ENCODE measurements at regions not wholly inside any gene's neighbourhood (a gene's known extent, or its start where the extent isn't known, plus 50 kb on each side); places are given as distances from the start of the nearest gene placed in this dataset.
A peak's percentile ranks its signal among the peaks of the same experiment; 100 is the strongest.
"Not testable (repeated sequence)": the region's sequence is repeated elsewhere in the genome, so short reads cannot be mapped to it uniquely, and the experiment has no call there.

DNA sequence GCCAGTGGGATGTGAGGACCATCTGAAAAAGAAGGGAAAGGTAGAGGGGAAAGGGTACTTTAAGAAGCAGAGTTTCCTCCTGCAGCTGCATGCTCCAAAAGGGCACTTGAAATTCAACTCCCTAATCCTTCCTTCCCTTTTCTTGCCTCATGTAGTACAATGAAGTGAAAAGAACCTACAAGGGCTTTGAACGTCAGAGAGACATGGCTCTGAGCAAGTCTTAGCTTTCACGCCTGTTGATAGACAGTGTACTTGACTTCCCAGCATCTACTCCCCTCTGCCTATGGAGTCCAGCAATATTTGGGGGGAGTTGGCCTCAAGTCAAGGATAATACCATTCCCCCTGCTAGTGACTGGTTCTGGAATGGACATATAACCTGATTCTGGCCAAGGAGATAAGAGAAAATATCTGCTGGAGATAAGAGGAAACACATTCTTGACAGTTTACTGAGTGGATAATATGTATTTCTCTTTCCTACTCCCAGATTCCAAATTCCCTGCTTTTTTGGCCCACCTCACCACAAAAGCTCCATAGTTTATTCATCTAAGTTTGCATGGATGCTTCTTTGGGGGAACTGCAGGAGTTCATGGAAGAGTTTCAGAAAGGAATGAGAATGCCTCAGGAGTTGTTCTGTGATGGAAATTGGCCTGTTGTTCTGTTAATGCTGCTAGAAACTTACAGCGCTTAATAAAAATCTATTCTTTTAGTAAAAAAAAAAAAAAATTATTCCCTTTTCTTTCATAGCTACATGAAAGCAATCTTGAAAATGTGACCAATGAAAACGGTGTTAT, 193.0 kb upstream of the TPM1 start:
- DNase-seq: no peak

GRCh38 chr15:62850318-62850717, 192.2 kb upstream of the TPM1 start:
- DNase-seq: no peak

GRCh38 chr15:62850791-62851291, 191.7 kb upstream of the TPM1 start:
- DNase-seq: no peak

DNA sequence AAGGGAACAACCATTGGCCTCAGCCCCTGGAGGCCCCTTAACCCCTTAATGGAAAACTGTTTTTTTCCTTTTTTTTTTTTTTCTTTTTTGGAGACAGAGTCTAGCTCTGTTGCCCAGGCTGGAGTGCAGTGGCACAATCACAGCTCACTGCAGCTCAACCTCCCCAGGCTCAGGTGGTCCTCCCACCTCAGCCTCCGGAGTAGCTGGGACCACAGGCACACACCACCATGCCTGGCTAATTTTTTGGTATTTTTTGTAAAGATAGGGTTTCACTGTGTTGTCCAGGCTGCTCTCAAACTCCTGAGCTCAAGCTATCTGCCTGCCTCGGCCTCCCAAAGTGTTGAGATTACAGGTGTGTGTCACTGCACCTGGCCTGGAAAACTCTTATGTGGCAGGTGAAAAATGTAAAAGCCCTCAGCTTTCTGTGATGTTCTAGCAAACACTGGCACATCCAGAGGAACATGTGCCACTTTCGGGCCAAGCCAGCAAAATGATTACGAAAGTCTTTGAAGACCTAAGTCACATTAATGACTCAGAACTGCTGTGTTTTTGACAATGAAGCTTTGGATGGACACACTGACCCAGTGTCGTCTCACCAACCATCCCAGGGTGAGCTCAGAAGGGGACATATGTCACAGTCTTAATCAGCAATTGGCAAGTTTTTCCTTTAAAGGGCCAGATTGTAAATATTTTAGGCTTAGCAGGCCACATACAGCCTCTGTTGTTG, 189.3 kb upstream of the TPM1 start:
- no peak for DNase-seq

- DNase-seq: no peak
These were observed 188.7 kb upstream of the TPM1 start for GRCh38 chr15:62853841-62854225.

GRCh38 chr15:62854420-62855084, 188.0 kb upstream of the TPM1 start:
- no peak for DNase-seq

DNA sequence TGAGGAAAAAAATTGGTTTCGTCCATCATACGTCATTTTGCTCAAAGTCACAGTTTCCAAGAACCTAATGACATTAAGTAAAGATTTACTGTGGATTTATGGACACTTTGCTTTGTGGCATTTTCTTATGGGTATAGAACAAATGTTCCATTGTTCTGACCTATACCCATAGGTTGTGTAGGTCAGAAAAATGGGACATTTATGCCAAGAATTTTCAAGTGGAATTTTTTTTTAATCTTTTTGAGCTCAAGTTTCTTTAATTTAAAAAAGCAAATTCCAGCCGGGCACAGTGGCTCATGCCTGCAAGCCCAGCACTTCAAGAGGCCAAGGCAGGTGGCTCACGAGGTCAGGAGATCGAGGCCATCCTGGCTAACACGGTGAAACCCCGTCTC, 187.5 kb upstream of the TPM1 start:
- no peak for DNase-seq

DNA sequence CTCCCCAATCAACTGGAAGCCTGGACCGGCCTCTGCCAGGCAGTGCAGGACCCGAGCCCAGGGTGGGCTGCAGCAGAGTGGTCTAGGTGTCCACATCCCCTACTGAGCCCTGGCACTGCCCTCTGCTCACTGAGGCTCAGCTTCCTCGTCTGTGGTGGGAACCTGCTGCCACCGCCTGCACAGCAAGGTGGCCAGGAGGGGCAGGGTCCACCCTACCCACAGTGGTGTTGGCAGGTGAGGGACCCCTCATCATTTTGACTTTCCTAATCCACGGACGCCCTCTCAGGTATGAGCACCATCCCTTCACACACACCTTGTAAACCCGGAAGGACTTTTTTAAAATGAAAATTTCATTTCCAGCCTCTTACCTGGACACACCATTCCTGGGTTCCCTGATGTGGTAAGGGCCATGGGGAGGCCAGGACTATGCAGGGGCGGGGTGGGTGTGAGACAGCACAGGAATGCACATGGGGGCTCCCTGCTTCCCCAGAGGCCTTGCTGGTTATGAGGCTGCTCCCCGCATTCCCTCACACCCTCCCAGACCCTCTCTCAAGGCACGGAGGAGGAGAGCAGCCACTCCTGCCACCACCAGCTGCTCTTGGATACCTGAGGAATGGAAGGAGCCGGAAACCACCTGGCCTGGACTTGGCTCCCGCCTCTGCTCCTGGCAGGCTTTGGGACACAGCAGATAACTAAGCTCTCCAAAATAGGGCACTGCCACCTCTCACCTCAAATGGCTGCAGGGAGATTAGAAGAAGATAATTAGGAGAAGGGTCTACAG, 185.9 kb upstream of the TPM1 start:
- no peak for DNase-seq

GRCh38 chr15:62857411-62857853, 185.1 kb upstream of the TPM1 start:
- DNase-seq: peak; percentile 25

GRCh38 chr15:62858343-62858742, 184.2 kb upstream of the TPM1 start:
- no peak for DNase-seq

- DNase-seq: no peak
These were observed 179.8 kb upstream of the TPM1 start for GRCh38 chr15:62862717-62863116.

DNA sequence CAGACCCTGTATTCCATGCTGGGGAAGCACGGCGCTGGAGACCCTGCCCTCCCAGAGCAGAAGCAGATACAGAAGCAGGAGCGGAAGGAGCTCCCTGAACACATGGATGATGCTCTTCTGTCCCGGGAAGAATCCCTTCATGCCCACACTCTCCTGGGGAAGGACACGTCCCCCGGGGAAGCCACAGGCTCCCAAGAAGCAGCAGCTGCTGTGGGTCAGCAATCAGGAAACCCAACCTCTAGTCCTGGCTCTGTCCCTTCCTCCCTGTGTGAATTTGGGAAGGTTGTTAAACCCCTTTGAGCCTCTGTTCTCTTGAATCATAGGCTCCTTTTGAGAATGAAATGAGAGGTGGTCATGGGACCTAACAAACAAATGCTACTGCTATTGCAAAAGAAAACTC, 176.2 kb upstream of the TPM1 start:
- DNase-seq: no peak

- no peak for DNase-seq
These were observed 174.7 kb upstream of the TPM1 start for GRCh38 chr15:62867844-62868243.

- DNase-seq: no peak
These were observed 174.0 kb upstream of the TPM1 start for GRCh38 chr15:62868507-62868906.

DNA sequence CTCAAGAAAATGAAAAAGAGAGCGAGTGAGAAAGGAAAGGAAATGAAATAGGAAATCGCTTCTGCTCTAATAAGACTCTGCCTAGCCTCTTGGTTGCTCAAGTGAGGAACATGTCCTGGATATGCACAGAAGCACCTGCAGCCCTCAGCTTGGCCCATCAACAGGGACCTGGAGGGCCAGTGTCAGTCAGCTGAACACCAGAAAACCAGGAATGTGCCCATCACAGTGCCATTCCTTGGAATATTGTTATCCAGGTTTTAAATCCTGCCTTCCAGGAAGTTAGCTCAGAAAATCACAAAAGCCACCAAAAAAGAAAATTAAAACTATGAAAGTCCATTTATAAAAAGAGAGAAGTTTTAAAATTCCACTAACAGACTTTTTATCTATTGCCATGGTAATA, 173.4 kb upstream of the TPM1 start:
- no peak for DNase-seq

DNA sequence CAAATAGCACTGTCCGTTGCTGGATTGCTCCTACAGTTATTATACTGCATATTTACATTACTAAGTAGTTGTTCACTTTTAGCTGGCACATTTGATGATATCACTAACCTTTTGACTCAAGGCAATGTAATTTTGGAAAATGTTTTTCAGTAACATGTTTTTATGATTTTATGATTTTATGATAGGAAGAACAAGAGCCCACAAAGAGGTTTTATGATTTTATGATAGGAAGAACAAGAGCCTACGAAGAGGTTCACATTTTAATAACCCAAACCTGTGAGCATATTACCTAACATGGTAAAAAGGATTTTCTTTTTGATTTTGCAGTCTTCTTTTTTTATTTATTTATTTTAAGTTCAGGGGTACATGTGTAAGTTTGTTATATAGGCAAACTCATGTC, 172.3 kb upstream of the TPM1 start:
- DNase-seq: no peak

GRCh38 chr15:62870701-62871100, 171.8 kb upstream of the TPM1 start:
- not testable (repeated sequence) for DNase-seq

DNA sequence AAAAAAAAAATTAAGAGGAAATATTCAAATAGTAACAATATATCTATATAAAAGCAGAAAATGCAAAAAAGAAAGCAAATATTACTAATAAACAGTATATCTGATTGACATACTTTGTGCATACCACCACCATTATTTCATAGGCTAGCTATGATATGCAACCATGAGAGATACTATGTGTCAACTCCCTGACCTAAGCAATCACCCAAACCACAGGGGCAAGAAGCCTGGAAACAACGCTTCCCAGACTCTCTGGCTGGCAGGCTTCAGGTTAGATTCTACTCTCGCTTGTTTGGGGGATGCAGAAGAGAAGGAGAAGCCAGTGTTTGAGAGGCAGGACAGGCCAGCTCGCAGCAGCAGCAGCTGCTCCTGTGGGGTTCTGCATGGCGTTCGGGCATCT, 169.3 kb upstream of the TPM1 start:
- no peak for DNase-seq

- no peak for DNase-seq
These were observed 168.5 kb upstream of the TPM1 start for GRCh38 chr15:62874064-62874463.

GRCh38 chr15:62874959-62875625, 167.5 kb upstream of the TPM1 start:
- no peak for DNase-seq

GRCh38 chr15:62875626-62876021, 166.9 kb upstream of the TPM1 start:
- no peak for DNase-seq

- no peak for DNase-seq
These were observed 165.2 kb upstream of the TPM1 start for GRCh38 chr15:62877276-62877857.

Data from CD4-positive, alpha-beta T cell treated with Interleukin-10 for 1 hour (primary cell).